Stimulated activated CD8-positive, alpha-beta memory T cell treated with anti-CD3 and anti-CD28 coated beads, Interleukin-15, amount 100 ng/mL, for 4 hours (primary cell): ENCODE measurements at regions not wholly inside any gene's neighbourhood (a gene's known extent, or its start where the extent isn't known, plus 50 kb on each side); places are given as distances from the start of the nearest gene placed in this dataset.
"Not testable (repeated sequence)": the region's sequence is repeated elsewhere in the genome, so short reads cannot be mapped to it uniquely, and the experiment has no call there.

Source experiments
- DNase-seq, 2 donors: peaks; one replicate each; pipeline ENCODE4 v3.0.0-alpha.2; 2020; ENCODE audit warnings: low read depth in 2 of 2

GRCh38 chr1:148386031-148386398 is 97.1 kb downstream of the PPIAL4G start:
- not testable (repeated sequence) for DNase-seq

DNA sequence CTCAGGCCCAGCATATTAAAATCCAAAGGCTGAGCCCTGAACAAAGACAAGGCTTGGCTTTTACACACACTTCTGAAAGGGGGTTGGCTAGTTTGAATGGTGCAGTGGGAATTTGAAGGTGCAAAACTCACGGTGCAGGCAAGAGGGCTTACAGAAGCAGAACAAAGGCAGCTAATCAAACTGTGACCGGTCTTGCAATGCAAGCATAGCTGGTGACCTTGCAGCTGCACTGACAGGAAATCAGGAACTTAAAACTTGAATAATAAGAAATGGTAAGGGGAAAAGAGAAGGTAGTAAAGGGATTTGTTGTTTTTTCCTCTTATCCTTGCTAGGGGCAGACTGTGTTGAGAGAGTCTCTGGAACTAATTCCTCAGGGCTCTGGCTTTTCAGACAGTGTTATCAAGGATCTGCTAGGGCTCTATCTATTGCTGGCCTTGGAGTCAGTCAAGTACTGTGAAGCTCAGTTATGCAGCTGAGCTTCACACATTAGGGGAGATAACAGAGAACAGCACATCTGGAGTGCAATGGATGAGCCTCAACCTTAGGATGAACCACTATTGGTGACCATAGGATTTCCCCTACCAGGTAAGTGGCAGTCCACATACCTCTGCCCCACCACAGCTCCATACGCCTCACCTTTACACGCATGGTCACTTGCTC is 97.6 kb downstream of the PPIAL4G start:
- DNase-seq = no peak

DNA sequence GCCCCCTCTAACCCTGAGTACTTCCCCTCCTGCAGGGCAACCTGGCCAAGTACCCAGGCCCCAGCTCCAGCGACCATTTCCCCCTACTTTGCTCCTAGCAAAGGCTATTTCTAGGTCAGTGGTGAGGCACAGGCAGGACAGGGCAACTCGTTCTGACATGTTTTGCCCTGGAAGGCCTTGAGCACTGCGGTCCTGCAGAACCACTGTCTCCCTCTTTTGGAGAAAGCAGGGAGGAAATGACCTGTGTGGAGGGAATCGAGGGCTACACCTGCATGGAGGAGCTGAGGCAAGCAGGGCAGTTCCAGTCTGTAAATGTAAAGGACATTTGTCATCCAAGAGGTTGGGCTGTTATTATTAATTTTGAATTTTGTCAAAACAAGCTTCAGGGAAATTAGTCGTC is 99.1 kb downstream of the PPIAL4G start:
- DNase-seq = no peak

DNA sequence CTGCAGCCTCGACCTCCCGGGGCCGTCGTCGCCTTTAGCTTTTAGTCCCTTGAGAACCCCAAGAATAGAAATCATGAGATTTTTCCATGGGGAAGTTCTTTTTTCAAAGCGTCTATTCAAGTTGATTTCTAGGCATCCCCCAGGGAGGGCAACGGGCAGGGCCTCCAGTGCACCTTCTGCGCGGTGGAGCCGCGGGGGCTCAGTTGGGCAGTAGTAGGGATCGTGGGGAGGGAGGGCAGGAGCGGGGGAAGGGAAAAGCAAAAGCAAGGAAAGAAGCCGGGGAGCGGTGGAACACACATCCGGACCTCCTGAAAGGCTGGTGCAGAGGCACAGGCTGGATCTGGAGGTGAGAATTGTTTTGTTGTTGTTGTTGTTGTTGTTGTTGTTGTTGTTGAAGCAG is 103.4 kb downstream of the PPIAL4G start:
- DNase-seq = no peak

- DNase-seq = no peak
Measured at GRCh38 chr1:148379170-148379500, 104.0 kb downstream of the PPIAL4G start.

- not testable (repeated sequence) for DNase-seq
Measured at GRCh38 chr1:148377992-148378391, 105.1 kb downstream of the PPIAL4G start.

GRCh38 chr1:148377045-148377444 is 106.1 kb downstream of the PPIAL4G start:
- DNase-seq = not testable (repeated sequence)

DNA sequence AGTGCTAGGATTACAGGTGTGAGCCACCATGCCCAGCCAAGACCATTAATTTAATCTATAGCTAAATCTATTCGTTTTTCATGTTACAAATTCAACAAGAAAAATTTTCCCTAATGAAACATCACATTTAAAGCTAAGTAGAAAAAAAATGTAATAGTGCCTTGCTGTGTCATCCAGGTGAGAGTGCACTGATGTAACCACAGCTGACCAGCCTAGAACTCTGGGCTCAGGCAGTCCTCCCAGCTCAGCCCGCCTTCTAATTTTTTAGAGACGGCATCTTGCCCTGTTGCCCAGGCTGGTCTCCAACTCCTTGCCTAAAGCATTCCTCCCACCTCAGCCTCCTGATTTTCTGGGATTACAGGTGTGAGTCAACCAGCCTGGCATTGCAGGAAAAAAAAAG is 109.0 kb downstream of the PPIAL4G start:
- DNase-seq = no peak

GRCh38 chr1:148373192-148373925 is 109.7 kb downstream of the PPIAL4G start:
- DNase-seq = no peak

- DNase-seq = peak in 1 of 2 donors; percentile 39
Measured at GRCh38 chr1:148372731-148373130, 110.4 kb downstream of the PPIAL4G start.

GRCh38 chr1:148372051-148372726 is 110.9 kb downstream of the PPIAL4G start:
- not testable (repeated sequence) for DNase-seq

GRCh38 chr1:148371551-148371994 is 111.5 kb downstream of the PPIAL4G start:
- DNase-seq = peak; percentile 43 to 61

GRCh38 chr1:148370661-148371060 is 112.4 kb downstream of the PPIAL4G start:
- DNase-seq = not testable (repeated sequence)

DNA sequence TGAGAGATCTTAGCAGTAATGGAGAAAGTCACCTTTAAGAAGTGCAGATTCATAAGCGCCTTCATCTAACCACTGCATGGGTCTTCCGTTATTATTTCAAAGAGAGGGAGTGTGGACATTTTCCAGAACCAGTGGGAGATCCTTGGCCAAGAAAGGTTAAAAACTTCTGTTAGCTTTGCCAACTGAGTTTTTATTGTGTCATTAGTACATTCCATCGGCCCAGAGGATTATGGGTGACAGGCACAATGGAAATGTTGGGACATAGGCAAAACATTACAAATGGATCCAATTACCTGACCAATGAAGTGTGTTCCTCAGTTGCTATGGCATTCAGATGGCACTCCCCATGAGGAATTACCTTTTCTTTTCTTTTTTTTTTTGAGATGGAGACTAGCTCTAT is 115.5 kb downstream of the PPIAL4G start:
- no peak for DNase-seq

DNA sequence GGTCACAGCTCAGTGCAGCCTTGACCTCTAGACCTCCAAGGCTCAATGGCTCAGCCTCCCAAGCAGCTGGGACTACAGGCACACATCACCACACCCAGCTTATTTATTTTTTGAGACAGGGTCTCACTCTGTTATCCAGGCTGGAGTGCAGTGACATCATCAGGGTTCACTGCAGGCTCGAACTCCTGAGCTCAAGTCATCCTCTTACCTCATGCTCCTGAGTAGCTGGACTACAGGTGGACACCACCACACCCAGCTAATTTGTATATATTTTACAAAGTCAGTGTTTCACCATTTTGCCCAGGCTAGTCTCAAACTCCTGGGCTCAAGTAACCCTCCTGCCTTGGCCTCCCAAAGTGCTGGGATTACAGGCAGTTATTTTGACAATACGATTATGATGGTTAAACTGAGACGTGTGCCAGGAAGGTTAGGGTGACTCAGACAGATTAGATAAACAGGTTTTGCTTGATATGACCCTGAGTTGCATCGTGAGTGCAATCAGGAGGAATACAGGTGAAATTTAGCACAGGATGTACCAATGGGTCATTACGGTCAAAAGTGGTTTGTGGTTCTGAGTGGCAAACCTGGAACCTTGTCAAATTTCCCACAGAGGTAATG is 116.9 kb downstream of the PPIAL4G start:
- not testable (repeated sequence) for DNase-seq

DNA sequence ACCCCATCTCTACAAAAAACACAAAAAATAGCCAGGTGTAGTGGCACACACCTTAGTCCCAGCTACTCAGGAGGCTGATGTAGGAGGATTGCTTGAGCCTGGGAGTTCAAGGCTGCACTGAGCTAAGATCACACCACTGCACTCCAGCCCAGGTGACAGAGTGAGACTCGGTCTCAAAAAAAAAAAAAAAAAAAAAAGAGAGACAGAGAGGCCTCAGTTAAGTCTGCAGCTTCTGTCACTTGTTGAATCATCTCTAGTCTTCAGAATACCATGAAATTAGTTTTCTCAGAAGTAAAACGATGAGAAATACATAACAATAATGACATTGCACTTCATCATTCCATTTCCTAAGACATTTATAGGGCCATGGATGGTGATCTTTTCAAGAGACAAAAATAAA is 118.0 kb downstream of the PPIAL4G start:
- DNase-seq = not testable (repeated sequence)

DNA sequence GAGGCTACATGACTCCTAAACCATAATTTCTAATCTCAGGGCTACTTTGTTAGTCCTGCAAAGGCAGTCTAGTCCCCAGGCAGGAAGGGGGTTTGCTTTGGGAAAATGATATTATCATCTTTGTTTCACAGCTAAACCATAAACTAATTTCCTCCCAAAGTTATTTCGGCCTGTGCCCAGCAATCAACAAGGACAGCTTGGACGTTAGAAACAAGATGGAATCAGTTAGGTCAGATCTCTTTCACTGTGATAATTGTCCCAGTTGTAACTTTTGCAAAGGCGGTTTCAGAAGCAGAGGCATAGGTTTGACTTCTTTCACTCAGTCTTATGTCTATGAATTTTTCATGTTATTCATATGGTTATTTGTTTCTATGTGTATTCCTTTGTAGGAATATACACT is 119.1 kb downstream of the PPIAL4G start:
- DNase-seq = not testable (repeated sequence)

DNA sequence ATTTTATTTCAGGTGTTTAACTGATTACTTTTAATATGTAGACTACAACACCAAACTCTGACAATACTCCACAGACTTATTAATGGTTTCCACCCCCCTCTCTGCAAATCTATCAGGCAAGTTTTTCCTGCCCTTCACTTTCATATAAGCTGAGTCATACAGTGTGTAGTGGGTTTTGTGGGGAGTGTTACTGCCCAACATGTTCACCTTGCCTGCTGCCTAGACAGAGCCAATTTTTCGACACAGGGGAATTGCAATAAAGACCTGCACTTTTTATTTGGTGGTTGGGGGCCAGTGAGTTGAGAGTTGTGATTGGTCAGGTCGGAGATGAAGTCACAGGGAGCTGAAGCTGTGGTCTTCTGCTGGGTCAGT is 119.7 kb downstream of the PPIAL4G start:
- DNase-seq = no peak

DNA sequence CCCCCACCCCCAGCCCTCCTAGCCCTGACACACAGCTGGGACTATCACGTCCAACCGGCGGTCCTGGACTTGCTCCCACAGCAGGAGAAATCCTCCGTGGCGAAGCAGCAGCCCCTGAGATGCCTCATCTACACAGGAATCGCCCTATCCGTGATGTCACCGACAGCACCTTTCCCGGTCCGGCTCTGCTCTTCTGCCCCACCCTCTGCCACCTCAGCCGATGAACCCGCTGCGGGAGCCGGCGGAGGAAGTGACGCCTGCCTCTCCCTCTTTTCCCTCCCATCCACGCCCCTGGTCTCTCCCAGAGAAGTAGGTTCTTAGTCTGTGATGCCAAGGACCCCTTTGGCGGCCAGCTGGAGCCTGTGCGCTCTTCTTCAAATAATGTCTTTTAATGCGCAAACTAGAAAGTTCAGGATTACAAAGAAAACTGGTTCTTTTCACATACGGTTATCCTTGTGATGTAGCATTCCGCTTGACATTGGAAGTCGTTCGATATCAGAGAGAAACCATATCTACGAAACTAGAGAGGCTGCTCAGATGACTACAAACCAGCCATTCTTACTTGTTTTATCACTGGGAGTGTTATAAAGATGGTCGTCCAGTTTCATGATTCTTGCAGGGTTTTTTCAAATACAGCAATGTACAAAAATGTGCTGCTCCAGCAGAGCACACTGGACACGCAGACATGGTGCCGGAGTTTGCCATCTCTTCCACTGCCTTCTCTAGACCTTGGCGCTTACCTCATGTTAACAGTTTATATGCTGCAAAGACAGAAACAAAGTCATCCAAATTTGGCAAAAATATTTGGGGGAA is 120.3 kb downstream of the PPIAL4G start:
- DNase-seq = peak in 1 of 2 donors; percentile 30

GRCh38 chr1:148362216-148362611 is 120.9 kb downstream of the PPIAL4G start:
- DNase-seq = no peak

GRCh38 chr1:148361427-148362215 is 121.5 kb downstream of the PPIAL4G start:
- DNase-seq = not testable (repeated sequence)
